ENCODE measurements at regions not wholly inside any gene's neighbourhood (a gene's known extent, or its start where the extent isn't known, plus 50 kb on each side); places are given as distances from the start of the nearest gene placed in this dataset.
A peak's percentile ranks its signal among the peaks of the same experiment; 100 is the strongest.
"Not testable (repeated sequence)": the region's sequence is repeated elsewhere in the genome, so short reads cannot be mapped to it uniquely, and the experiment has no call there.

- Mint-ChIP-seq H3K27me3 (peaks cover 21 to 30% (median 23%) of the 10 kb centered on the region in 5 donors), H3K36me3 (peaks cover 0 to 55% (median 9%) of the 10 kb centered on the region in 3 donors), H3K27ac (no peak overlapping the region), H3K4me1 (no peaks in the 10 kb centered on the region), H3K9me3 (peaks cover 0 to 57% (median 35%) of the 10 kb centered on the region in 9 donors), H3K4me3 (no peak overlapping the region)
- no peak for DNase-seq
- POLR2A ChIA-PET, result no interaction called here
- no peak for ATAC-seq
Measured at GRCh38 chr9:34862043-34862442, 96.0 kb upstream of the PHF24 start.

GRCh38 chr9:34855016-34855415 is 103.1 kb upstream of the PHF24 start:
- Mint-ChIP-seq H3K36me3 (peaks cover 0 to 21% (median 0%) of the 10 kb centered on the region in 3 donors), H3K9me3 (peaks cover 5 to 43% (median 16%) of the 10 kb centered on the region in 9 donors), H3K27me3 (peaks cover 16 to 26% (median 25%) of the 10 kb centered on the region in 5 donors)
- POLR2A ChIA-PET, ATAC-seq, H3K27ac Mint-ChIP-seq, DNase-seq, H3K4me3 Mint-ChIP-seq, H3K4me1 Mint-ChIP-seq: not testable (repeated sequence)

- no peaks in the 10 kb centered on the region for H3K4me1 Mint-ChIP-seq
- H3K9me3 Mint-ChIP-seq, result no peaks in the 10 kb centered on the region
- no peak overlapping the region for H3K4me3 Mint-ChIP-seq
- peaks cover 3 to 20% (median 10%) of the 10 kb centered on the region in 5 donors for H3K27me3 Mint-ChIP-seq
- POLR2A ChIA-PET, result no interaction called here
- ATAC-seq (no peak), DNase-seq (no peak)
- no peaks in the 10 kb centered on the region for H3K36me3 Mint-ChIP-seq
- H3K27ac Mint-ChIP-seq, result no peak overlapping the region
Measured at GRCh38 chr9:34830068-34830467, 120.1 kb upstream of the CCL21 start.

GRCh38 chr9:34826999-34827538 is 117.1 kb upstream of the CCL21 start:
- no peak for ATAC-seq

GRCh38 chr9:34825775-34826174 is 115.8 kb upstream of the CCL21 start:
- Mint-ChIP-seq H3K4me1 (no peaks in the 10 kb centered on the region), H3K36me3 (peaks cover 0 to under 1% (median 0%) of the 10 kb centered on the region in 3 donors), H3K4me3 (no peak overlapping the region), H3K9me3 (peaks cover 0 to 9% (median 4%) of the 10 kb centered on the region in 9 donors), H3K27ac (no peak overlapping the region), H3K27me3 (peaks cover 8 to 25% (median 19%) of the 10 kb centered on the region in 5 donors)
- no peak for ATAC-seq
- POLR2A ChIA-PET, result no interaction called here
- no peak for DNase-seq

More at GRCh38 chr9:34826999-34827538, 117.1 kb upstream of the CCL21 start:
- Mint-ChIP-seq H3K4me1 (no peaks in the 10 kb centered on the region), H3K27ac (no peak overlapping the region), H3K4me3 (no peak overlapping the region), H3K9me3 (no peaks in the 10 kb centered on the region), H3K36me3 (no peaks in the 10 kb centered on the region), H3K27me3 (peaks cover 8 to 30% (median 23%) of the 10 kb centered on the region in 5 donors)
- POLR2A ChIA-PET, result no interaction called here
- no peak for DNase-seq

- DNase-seq, result no peak
- Mint-ChIP-seq H3K4me3 (no peak overlapping the region), H3K4me1 (no peaks in the 10 kb centered on the region), H3K27me3 (peaks cover 8 to 25% (median 23%) of the 10 kb centered on the region in 5 donors), H3K27ac (no peak overlapping the region), H3K36me3 (peaks cover 0 to 7% (median 0%) of the 10 kb centered on the region in 3 donors), H3K9me3 (peaks cover 4 to 28% (median 13%) of the 10 kb centered on the region in 9 donors)
- ATAC-seq, result no peak
- POLR2A ChIA-PET, result no interaction called here
Measured at GRCh38 chr9:34823778-34824177, 113.8 kb upstream of the CCL21 start.

GRCh38 chr9:34810187-34810524 is 100.2 kb upstream of the CCL21 start:
- peaks cover 41 to 91% (median 51%) of the 10 kb centered on the region in 5 donors for H3K27me3 Mint-ChIP-seq
- H3K36me3 Mint-ChIP-seq, result peaks cover 2 to 32% (median 3%) of the 10 kb centered on the region in 3 donors
- ATAC-seq, result no peak
- H3K4me1 Mint-ChIP-seq, result peaks cover 0 to 5% (median 2%) of the 10 kb centered on the region in 4 donors
- H3K4me3 Mint-ChIP-seq, result no peak overlapping the region
- H3K9me3 Mint-ChIP-seq, result peaks cover 6 to 38% (median 22%) of the 10 kb centered on the region in 9 donors
- POLR2A ChIA-PET, result no interaction called here
- no peak overlapping the region for H3K27ac Mint-ChIP-seq
- peak in 1 of 10 donors; percentile 62 for DNase-seq

- peaks cover 11 to 43% (median 22%) of the 10 kb centered on the region in 9 donors for H3K9me3 Mint-ChIP-seq
- POLR2A ChIA-PET, result no interaction called here
- no peak overlapping the region for H3K27ac Mint-ChIP-seq
- peak overlapping the region in 2 of 10 donors; percentile 48 to 56 for H3K4me3 Mint-ChIP-seq
- peaks cover 0 to 5% (median 2%) of the 10 kb centered on the region in 4 donors for H3K4me1 Mint-ChIP-seq
- H3K27me3 Mint-ChIP-seq, result peaks cover 40 to 88% (median 53%) of the 10 kb centered on the region in 5 donors
- DNase-seq, result no peak
- peaks cover 2 to 34% (median 3%) of the 10 kb centered on the region in 3 donors for H3K36me3 Mint-ChIP-seq
- ATAC-seq, result no peak
Measured at GRCh38 chr9:34809504-34810186, 99.7 kb upstream of the CCL21 start.

- peaks cover 30 to 60% (median 48%) of the 10 kb centered on the region in 5 donors for H3K27me3 Mint-ChIP-seq
- no peak for DNase-seq
- peaks cover 0 to 27% (median 0%) of the 10 kb centered on the region in 3 donors for H3K36me3 Mint-ChIP-seq
- no peak overlapping the region for H3K4me3 Mint-ChIP-seq
- POLR2A ChIA-PET, result no interaction called here
- H3K27ac Mint-ChIP-seq, result no peak overlapping the region
- no peaks in the 10 kb centered on the region for H3K4me1 Mint-ChIP-seq
- peaks cover 0 to 28% (median 11%) of the 10 kb centered on the region in 9 donors for H3K9me3 Mint-ChIP-seq
- ATAC-seq, result no peak
Measured at GRCh38 chr9:34802916-34803315, 93.0 kb upstream of the CCL21 start.

GRCh38 chr9:34797367-34797766 is 87.4 kb upstream of the CCL21 start:
- DNase-seq, result no peak

GRCh38 chr9:34796924-34797323 is 87.0 kb upstream of the CCL21 start:
- POLR2A ChIA-PET, result no interaction called here
- Mint-ChIP-seq H3K9me3 (peaks cover 0 to 9% (median 0%) of the 10 kb centered on the region in 9 donors), H3K27me3 (peaks cover 38 to 78% (median 49%) of the 10 kb centered on the region in 5 donors), H3K4me3 (no peak overlapping the region), H3K27ac (no peak overlapping the region), H3K4me1 (no peaks in the 10 kb centered on the region), H3K36me3 (peaks cover 0 to under 1% (median 0%) of the 10 kb centered on the region in 3 donors)
- ATAC-seq, result no peak
- DNase-seq, result no peak

More at GRCh38 chr9:34797367-34797766, 87.4 kb upstream of the CCL21 start:
- H3K27me3 Mint-ChIP-seq, result peaks cover 37 to 78% (median 50%) of the 10 kb centered on the region in 5 donors
- H3K9me3 Mint-ChIP-seq, result peaks cover 0 to 12% (median 3%) of the 10 kb centered on the region in 9 donors
- H3K4me3 Mint-ChIP-seq, result no peak overlapping the region
- no peak for ATAC-seq
- peak overlapping the region in 1 of 10 donors; percentile 20 for H3K27ac Mint-ChIP-seq
- no peaks in the 10 kb centered on the region for H3K4me1 Mint-ChIP-seq
- H3K36me3 Mint-ChIP-seq, result peaks cover 0 to 4% (median 0%) of the 10 kb centered on the region in 3 donors
- POLR2A ChIA-PET, result no interaction called here

- DNase-seq (no peak), ATAC-seq (no peak)
- H3K4me3 Mint-ChIP-seq, result no peak overlapping the region
- H3K36me3 Mint-ChIP-seq, result no peaks in the 10 kb centered on the region
- H3K27me3 Mint-ChIP-seq, result peaks cover 35 to 89% (median 48%) of the 10 kb centered on the region in 5 donors
- no peak overlapping the region for H3K27ac Mint-ChIP-seq
- POLR2A ChIA-PET, result no interaction called here
- peaks cover 0 to 8% (median 0%) of the 10 kb centered on the region in 9 donors for H3K9me3 Mint-ChIP-seq
- no peaks in the 10 kb centered on the region for H3K4me1 Mint-ChIP-seq
Measured at GRCh38 chr9:34793428-34793827, 83.5 kb upstream of the CCL21 start.

GRCh38 chr9:34783951-34784487 is 74.1 kb upstream of the CCL21 start:
- ATAC-seq (no peak), DNase-seq (no peak)
- no peak overlapping the region for H3K4me3 Mint-ChIP-seq
- peaks cover 4 to 26% (median 14%) of the 10 kb centered on the region in 5 donors for H3K27me3 Mint-ChIP-seq
- no peaks in the 10 kb centered on the region for H3K36me3 Mint-ChIP-seq
- no peak overlapping the region for H3K27ac Mint-ChIP-seq
- no peaks in the 10 kb centered on the region for H3K9me3 Mint-ChIP-seq
- no peaks in the 10 kb centered on the region for H3K4me1 Mint-ChIP-seq
- POLR2A ChIA-PET, result no interaction called here

All from naive thymus-derived CD8-positive, alpha-beta T cell (primary cell).